HG03196 (cell line): ENCODE measurements at regions not wholly inside any gene's neighbourhood (a gene's known extent, or its start where the extent isn't known, plus 50 kb on each side); places are given as distances from the start of the nearest gene placed in this dataset.
"Not testable (repeated sequence)": the region's sequence is repeated elsewhere in the genome, so short reads cannot be mapped to it uniquely, and the experiment has no call there.

Experiments
- ATAC-seq: cut with Tn5 transposase; IDR thresholded peaks from one replicate; pipeline ENCODE4 v1.9.1; 2021; ENCODE audit not compliant: unreplicated experiment

DNA sequence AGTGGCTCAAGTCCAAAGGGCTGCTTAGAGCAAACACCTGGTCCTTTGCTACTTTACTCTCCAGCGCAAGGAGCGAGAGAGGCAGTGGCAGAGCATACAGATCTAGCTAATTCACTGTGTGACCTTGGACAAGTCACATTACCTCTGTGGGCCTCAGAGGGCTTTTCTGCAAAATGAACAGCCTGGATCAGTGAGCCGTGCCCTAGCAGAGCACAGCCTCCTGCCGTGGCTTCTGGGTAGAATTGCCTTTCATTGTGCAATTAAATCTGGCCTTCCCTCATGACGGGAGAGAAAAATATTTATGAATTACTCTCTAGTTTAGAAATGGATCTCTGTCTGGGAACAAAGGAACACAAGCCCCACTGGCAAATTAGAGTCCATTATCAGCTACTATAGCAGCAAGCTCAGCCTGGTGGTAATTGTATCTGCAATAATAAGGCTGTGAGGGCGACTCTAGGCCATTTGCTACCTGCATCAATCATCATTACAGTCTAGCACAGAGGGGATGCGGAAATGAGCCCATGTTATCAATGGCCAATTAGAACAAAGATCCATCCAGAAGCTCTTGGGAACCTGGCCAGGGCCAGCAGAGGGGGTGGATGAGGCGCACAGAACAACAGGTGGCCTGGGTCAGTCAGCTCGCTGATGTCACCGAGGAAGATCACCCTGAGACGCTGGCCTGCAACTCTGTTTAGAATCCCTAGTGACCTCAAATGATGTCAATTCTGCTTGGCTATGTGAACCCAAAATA, 114.2 kb upstream of the LY86 start:
- ATAC-seq: no peak

DNA sequence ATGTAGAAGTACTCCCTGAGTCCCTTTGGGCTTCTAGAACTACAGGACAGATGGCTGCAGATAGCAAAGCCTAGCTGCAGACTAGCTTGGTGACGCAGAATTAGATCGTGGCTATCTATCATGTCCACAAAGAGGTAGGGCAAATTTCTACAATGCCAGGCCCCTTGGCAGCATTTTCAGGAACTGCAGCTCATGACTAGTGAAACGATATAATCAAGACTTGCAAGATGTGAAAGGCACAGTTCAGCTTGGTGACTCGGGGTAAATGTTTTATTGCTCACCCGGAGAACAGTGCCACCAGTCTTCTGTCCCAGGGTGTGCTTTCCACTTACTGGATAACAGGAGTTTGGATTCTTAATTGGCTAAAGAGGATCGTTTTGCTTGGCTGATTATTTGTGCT, 108.7 kb upstream of the LY86 start:
- ATAC-seq: no peak

- ATAC-seq: no peak
Observed at GRCh38 chr6:6482256-6482655, 106.3 kb upstream of the LY86 start.

GRCh38 chr6:6483168-6483567, 105.4 kb upstream of the LY86 start:
- no peak for ATAC-seq

GRCh38 chr6:6483733-6484132, 104.8 kb upstream of the LY86 start:
- no peak for ATAC-seq

DNA sequence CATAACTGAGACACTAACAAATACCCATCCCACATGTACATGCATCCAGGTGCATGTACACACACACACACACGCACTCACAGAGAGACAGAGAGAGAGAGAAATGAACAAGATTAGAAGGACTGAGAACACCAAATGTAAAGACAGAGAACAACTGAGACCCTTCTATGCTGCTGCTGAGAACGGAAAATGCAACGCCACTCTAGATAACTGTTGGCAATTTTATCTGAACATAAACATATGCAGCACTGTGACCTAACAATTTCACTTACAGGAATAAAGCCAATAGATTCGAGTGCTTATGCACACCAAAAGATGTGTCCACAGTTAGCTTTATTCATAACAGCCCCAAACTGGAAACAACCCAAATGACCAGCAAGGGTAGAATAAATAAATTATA, 103.8 kb upstream of the LY86 start:
- no peak for ATAC-seq

- no peak for ATAC-seq
Observed at GRCh38 chr6:6486595-6486994, 101.9 kb upstream of the LY86 start.

- no peak for ATAC-seq
Observed at GRCh38 chr6:6491761-6492160, 96.8 kb upstream of the LY86 start.

- no peak for ATAC-seq
Observed at GRCh38 chr6:6492675-6493074, 95.8 kb upstream of the LY86 start.

DNA sequence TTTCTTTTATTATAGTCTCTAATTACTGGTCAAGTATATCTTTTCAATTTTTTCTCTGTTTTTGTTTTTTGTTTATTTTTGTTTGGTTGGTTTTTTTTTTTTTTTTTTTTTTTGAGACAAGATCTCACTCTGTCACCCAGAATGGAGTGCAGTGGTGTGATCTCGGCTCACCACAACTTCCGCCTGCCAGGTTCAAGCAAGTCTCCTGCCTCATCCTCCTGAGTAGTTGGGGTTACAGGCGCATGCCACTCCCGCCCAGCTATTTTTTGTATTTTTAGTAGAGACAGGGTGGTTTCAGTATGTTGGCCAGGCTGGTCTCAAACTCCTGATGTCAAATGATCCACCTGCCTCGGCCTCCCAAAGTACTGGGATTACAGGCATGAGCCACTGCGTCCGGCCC, 94.4 kb upstream of the LY86 start:
- ATAC-seq: not testable (repeated sequence)

DNA sequence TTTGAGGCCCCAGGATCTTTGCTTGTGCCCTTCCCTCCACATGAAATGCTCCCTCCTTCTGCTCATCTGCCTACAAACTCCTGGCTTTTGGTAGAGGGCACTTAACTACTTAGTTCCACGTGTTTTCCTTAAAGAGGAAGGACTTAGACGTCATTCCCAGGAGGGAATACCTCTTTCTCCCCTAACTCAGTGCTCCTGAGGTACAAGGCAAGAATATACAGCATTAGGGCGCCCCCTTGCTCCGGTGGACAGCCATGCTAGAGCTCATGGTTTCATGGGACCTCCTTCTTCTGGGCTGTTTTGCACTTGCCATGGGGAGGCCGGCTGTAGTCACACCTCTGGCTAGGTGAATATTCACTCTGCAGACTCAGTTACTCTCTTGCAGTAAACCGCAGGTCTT, 93.8 kb upstream of the LY86 start:
- no peak for ATAC-seq

- ATAC-seq: no peak
Observed at GRCh38 chr6:6495851-6496250, 92.7 kb upstream of the LY86 start.

- ATAC-seq: no peak
Observed at GRCh38 chr6:6497541-6497940, 91.0 kb upstream of the LY86 start.

DNA sequence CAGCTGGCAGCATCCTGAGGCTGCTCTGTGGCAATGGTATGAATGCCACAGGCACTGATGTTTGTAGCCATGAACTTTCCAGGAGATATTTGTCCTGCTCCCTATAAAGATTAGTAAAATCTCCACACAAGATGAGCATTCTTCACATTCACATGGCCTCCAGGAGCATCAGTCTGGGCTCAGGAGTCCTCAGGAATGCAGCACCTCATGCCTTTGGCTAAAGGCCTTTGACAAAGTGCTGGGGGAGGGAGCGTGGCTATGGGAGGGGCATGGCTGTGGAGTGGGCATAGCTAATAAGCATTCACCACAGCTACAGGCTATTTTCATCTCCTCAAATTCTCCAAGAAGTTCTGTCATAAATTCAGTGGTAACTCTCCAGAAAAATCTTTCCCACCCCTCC, 90.5 kb upstream of the LY86 start:
- no peak for ATAC-seq

GRCh38 chr6:6503191-6503590, 85.3 kb upstream of the LY86 start:
- no peak for ATAC-seq

DNA sequence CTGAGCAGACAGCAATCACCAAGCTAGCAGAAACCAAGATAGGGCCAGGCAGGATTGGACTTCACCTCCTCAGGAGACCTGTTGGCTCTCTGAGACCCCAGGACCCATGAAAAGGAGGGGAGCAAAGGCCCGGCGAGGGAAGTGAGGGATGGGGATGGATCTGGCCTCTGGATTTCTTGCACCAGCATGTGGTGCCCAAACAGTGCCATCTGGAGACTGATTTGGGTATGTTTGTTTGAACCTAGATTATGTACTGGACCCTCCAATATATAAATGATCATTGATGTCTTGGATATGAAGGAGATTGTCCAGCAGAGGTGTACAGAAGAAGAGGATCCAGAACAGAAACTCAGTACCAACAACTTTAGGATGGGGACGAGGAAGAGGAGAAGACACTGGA, 83.4 kb upstream of the LY86 start:
- no peak for ATAC-seq

DNA sequence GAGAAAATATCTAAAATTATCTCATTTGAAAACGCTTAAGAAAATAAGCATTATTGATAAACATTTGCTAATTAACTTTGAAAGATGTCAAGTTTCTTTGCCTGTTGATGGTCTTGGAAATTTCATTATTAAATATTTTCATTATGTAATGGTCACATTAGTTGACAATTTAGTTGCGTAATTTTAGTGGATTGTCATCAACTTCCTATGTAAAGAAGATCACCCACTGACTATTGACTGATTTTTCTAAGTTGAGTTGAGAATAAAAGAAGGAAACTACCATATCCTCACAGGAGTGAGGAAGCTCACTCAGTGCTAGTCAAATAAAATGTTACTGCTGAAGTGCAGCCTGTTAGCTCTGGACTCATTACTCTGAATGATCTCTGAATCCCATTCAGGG, 79.9 kb upstream of the LY86 start:
- ATAC-seq: no peak

DNA sequence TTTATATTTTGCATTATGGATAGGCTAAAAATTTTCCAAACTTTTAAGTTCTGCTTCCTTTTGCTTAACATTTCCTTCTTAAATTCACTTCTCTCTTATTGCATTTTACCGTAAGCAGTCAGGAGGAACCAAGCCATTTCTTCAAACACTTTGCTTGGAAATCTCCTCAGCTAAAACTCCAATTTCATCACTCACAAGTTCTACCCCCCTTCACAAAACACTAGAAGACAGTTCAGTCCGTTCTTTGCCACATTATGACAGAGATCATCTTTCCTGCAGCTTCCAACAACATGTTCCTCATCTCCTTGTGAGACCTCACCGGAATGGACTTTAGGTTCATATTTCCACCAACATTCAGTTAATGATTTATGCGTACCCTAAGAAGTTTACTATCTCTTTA, 79.2 kb upstream of the LY86 start:
- ATAC-seq: no peak

GRCh38 chr6:6512711-6513110, 75.8 kb upstream of the LY86 start:
- no peak for ATAC-seq

GRCh38 chr6:6515691-6516607, 72.6 kb upstream of the LY86 start:
- no peak for ATAC-seq

GRCh38 chr6:6516666-6517458, 71.7 kb upstream of the LY86 start:
- no peak for ATAC-seq
